HG03460 (cell line): ENCODE measurements at regions not wholly inside any gene's neighbourhood (a gene's known extent, or its start where the extent isn't known, plus 50 kb on each side); places are given as distances from the start of the nearest gene placed in this dataset.

Experiments used
- ATAC-seq: cut with Tn5 transposase; IDR thresholded peaks from one replicate; pipeline ENCODE4 v1.9.1; 2021; ENCODE audit not compliant: unreplicated experiment

DNA sequence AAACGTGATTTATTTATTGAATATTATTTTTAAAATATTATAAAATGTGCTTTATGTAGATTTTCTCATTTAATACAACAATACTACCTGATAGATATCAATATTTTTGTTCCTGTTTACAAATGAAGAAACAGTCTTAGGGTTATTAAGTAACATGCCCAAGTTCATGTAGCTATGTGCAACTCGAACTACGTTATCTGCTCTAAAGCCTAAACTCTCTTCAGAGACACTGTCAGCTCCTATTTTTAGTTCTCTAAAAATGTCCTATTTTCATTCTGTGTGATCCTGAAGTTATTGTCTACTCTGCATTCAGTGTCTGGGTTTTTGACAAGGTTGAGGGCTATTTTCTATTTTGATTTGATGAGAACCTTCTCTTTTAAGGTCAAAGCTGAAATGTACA lies 550.1 kb upstream of the B3GALT2 start:
- no peak for ATAC-seq

DNA sequence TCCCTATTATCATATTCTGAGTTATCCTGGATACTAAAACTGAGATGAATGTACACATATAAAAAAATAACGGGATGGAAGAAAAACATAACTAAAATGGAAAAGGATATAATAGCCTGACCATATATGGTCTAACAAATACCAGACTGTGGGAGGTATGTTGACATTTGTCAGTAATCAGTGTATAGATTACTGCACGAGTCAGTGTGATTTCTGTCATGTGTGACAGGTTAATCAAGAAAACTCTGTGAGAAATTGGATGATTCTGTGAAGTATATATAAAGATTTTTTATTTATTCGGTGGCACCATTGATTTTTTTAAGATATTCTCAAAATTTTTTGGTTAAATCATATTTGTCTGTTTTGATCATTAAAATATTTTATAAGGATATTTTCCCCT lies 547.3 kb upstream of the B3GALT2 start:
- ATAC-seq = no peak

DNA sequence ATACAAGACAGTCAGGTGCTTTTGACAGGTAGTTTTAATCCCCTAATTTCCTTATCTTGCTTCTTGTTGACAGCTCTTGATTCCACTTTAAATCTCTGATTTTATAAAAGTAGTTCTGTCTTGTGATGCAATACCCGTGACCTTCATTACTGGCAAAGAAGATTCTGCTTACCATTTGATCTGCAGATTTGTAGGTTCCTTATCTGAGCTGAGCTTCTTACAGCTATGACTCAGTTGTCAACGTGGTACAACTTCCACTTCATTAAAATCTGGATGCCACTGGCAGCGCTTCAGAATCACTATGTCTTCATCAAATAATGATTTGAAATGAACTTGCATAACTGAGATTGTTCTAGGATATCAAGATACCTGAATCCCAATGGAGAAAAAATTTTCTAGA lies 543.6 kb upstream of the B3GALT2 start:
- no peak for ATAC-seq

GRCh38 chr1:193729429-193729828 lies 543.0 kb upstream of the B3GALT2 start:
- no peak for ATAC-seq

- ATAC-seq = no peak
These were observed 541.4 kb upstream of the B3GALT2 start for GRCh38 chr1:193727850-193728249.

GRCh38 chr1:193726722-193727121 lies 540.3 kb upstream of the B3GALT2 start:
- ATAC-seq = no peak

GRCh38 chr1:193712392-193712791 lies 526.0 kb upstream of the B3GALT2 start:
- no peak for ATAC-seq

DNA sequence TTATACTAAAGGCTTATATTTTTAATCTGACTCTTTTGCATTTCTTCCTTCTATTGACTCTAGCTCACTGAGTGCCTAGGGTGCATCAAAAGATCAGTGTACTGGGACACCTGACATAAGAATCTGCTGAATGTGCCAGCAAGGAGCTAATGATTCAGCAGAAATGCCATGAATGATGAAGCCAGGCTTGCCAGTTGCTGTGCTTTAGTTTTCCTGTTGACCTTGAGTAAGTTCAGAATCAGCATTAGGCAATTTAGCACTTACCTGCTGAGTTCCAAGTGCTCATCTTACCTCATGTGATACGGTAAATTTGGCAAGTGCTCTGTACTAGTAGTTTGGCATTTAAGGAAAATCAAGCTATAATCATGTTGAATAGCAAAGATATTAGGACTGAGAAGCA lies 523.2 kb upstream of the B3GALT2 start:
- ATAC-seq = no peak

- no peak for ATAC-seq
These were observed 521.0 kb upstream of the B3GALT2 start for GRCh38 chr1:193707271-193708021.

- no peak for ATAC-seq
These were observed 520.4 kb upstream of the B3GALT2 start for GRCh38 chr1:193706766-193707165.

DNA sequence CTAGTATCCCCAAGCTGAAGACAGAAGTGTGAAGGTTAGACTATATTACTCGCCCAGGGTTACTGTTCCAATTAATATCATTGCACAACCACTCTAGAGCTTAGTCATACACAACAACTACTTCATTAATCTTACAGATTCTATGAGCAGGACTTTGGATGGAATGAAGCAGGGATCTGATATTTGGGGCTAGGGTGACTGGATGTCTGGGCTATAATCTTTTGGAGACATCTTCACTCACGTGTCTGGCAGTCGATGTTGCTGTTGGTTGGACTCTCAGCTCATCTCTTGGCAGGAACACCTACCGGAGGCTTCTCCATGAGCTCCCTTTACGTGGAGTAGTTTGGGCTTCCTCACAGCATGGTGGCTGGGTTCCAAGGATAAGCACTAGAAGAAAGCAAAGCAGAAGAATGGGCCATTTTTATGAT lies 519.2 kb upstream of the B3GALT2 start:
- ATAC-seq = no peak

- no peak for ATAC-seq
These were observed 517.2 kb upstream of the B3GALT2 start for GRCh38 chr1:193703655-193704054.

- no peak for ATAC-seq
These were observed 516.7 kb upstream of the B3GALT2 start for GRCh38 chr1:193703121-193703520.

GRCh38 chr1:193701759-193702158 lies 515.3 kb upstream of the B3GALT2 start:
- ATAC-seq = no peak

- ATAC-seq = no peak
These were observed 514.4 kb upstream of the B3GALT2 start for GRCh38 chr1:193700710-193701355.

GRCh38 chr1:193699261-193699660 lies 512.8 kb upstream of the B3GALT2 start:
- ATAC-seq = no peak

DNA sequence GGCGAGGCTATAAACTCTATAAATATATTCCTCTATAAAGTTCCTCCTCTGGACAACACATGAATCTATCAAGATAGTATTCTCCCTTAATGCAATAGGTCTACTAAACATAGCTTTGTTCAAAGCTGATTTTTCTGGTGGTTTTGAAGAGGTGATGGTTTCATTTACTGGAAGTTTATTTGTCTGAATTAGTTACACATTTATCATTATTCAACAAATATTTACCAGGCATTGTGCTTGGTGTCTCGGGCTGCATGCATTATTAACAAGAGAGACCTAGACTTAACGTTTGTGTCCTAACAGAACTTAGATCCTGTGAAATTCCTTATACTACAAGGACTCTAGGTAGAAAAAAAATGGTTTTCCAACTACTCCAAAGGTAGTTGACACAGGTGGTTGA lies 511.4 kb upstream of the B3GALT2 start:
- no peak for ATAC-seq

DNA sequence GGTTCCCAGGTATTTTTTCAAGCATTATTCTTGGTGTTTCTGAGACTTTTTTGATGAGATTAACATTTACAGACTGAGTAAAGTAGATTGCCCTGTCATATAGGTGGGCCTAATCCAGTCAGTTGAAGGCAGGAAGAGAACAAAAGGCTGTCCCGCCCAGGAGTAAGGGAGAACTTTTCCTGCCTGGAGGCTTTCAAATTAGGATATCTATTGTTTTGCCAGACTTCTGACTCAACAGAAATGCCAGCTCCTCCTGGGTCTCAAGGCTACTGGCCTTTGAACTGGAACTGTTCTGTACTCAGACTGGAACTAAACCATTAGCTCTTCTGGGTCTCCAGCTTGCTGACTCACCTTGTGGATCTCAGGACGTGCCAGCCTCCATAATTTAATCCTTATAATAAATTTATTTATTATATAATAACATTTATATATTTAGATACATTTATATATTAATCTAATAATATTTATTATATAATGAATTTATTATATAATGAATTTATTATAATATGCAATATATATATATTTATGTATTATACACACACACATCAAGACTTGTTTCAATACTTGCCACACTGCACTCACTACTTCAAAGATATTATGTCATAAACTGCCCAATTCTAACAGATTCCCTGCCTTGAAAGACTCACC lies 510.8 kb upstream of the B3GALT2 start:
- no peak for ATAC-seq

DNA sequence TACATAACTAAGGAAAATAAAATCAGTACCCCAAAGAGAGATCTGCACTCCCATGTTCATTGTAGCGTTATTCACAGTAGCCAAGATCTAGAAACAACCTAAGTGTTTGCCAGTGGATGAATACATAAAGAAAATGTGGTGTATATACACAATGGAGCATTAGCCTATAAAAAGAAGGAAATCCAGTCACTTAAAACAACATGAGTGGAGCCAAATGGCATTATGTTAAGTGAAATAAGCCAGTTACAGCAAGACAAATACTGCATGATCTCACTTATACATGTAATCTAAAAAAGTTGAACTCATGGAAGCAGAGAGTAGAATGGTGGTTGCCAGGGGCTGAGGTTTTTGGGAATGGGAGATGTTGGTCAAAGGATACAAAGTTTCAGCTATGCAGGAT lies 508.3 kb upstream of the B3GALT2 start:
- ATAC-seq = no peak

GRCh38 chr1:193685986-193686385 lies 499.6 kb upstream of the B3GALT2 start:
- no peak for ATAC-seq

DNA sequence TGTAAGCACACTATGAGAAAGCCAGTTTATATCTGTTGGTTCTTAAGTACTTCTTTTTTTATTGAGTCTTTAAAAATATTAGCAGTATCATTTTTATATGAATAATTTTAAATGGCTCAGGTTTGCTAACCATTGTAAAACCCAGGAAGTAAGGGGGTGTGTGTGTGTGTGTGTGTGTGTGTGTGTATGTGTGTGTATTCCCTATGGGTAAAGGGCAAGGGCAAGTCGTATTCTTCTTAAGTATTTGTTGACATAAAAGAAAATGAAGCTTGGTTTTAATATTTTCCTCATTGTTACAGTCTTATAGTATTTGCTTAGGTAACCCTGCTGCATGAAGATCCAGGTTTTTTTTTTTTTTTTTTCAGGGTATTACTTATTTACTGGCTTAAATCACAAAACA lies 495.0 kb upstream of the B3GALT2 start:
- ATAC-seq = no peak

GRCh38 chr1:193680924-193681316 lies 494.5 kb upstream of the B3GALT2 start:
- no peak for ATAC-seq
